K562 (cell line): ENCODE measurements at regions not wholly inside any gene's neighbourhood (a gene's known extent, or its start where the extent isn't known, plus 50 kb on each side); places are given as distances from the start of the nearest gene placed in this dataset.

Experiments
- ETV6 ChIP-seq, 3 experiments: fragments of 150-350 bp in 1 of 3; sonication (generic) in 1 of 3; formaldehyde crosslinking in 1 of 3; IDR thresholded peaks; 2 replicates each; pipeline versions ENCODE4 v1.6.1 to v1.8.0; 2014 to 2022; ENCODE audit warnings: borderline replicate concordance in 2 of 3, low read depth in 2 of 3, antibody characterized with exemption in 1 of 3, low read length in 1 of 3, mild to moderate bottlenecking in 1 of 3, missing genetic modification reagents in 1 of 3
- FOXJ2 ChIP-seq: fragments of 200-800 bp; sonication (Bioruptor generic); IDR thresholded peaks from 2 replicates; pipeline ENCODE4 v1.6.1; 2016; ENCODE audit warnings: missing genetic modification characterization, missing compliant biosample characterization
- MBD2 ChIP-seq: sonication (generic); IDR thresholded peaks from 2 replicates; pipeline ENCODE4 v1.6.1; 2016; ENCODE audit warnings: low read depth, borderline replicate concordance
- POLR2A ChIP-seq: fragments of 450-650 bp; conservative IDR thresholded peaks from 2 replicates; pipeline ENCODE4 v1.6.1; 2016
- PURB ChIP-seq: sonication (generic); formaldehyde crosslinking; IDR thresholded peaks from 2 replicates; pipeline ENCODE4 v1.9.0; 2021; ENCODE audit warnings: low read depth, mild to moderate bottlenecking, missing genetic modification reagents
- PYGO2 ChIP-seq: fragments of 450-650 bp; IDR thresholded peaks from 2 replicates; pipeline ENCODE4 v1.6.1; 2016; ENCODE audit warnings: mild to moderate bottlenecking, missing genetic modification characterization, moderate library complexity, missing compliant biosample characterization
- SNAPC5 ChIP-seq: fragments of 250-450 bp; sonication (Bioruptor Pico); IDR thresholded peaks from 2 replicates; pipeline ENCODE4 v1.8.0; 2021; ENCODE audit warnings: moderate library complexity, mild to moderate bottlenecking, inconsistent platforms
- SRSF3 ChIP-seq: fragments of 200-400 bp; formaldehyde crosslinking; IDR thresholded peaks from 2 replicates; pipeline ENCODE4 v1.6.1; 2016; ENCODE audit warnings: mild to moderate bottlenecking, low read length, moderate library complexity; ENCODE audit not compliant: insufficient read depth
- STAG1 ChIP-seq: sonication (generic); formaldehyde crosslinking; IDR thresholded peaks from 2 replicates; pipeline ENCODE4 v1.5.0; 2020; ENCODE audit warnings: missing genetic modification reagents, borderline replicate concordance
- TARDBP ChIP-seq: fragments of 450-650 bp; IDR thresholded peaks from 2 replicates; pipeline ENCODE4 v1.6.1; 2016
- TBL1XR1 ChIP-seq, 2 experiments: IDR thresholded peaks; 2 replicates each; pipeline ENCODE4 v1.6.1; 2012; ENCODE audit warnings: improper control_type of control experiment in 2 of 2, low read length in 2 of 2, mild to moderate bottlenecking in 1 of 2
- TFAM ChIP-seq: fragments of 250-450 bp; sonication (Bioruptor Pico); conservative IDR thresholded peaks from 2 replicates; pipeline ENCODE4 v1.5.0; 2021; ENCODE audit warnings: mild to moderate bottlenecking, moderate library complexity
- ZBTB9 ChIP-seq: fragments of 450-650 bp; formaldehyde crosslinking; IDR thresholded peaks from 2 replicates; pipeline ENCODE4 v1.4.0; 2020; ENCODE audit warnings: mild to moderate bottlenecking, moderate library complexity
- ZEB2 ChIP-seq: fragments of 450-650 bp; IDR thresholded peaks from 2 replicates; pipeline ENCODE4 v1.6.1; 2016
- ZFPM2 ChIP-seq: fragments of 250-450 bp; sonication (Bioruptor Pico); IDR thresholded peaks from 2 replicates; pipeline ENCODE4 v1.5.1; 2022; ENCODE audit warnings: mild to moderate bottlenecking
- ZNF124 ChIP-seq: sonication (generic); formaldehyde crosslinking; IDR thresholded peaks from 2 replicates; pipeline ENCODE4 v1.8.1; 2022; ENCODE audit warnings: missing genetic modification reagents
- ZNF398 ChIP-seq: fragments of 250-450 bp; sonication (Bioruptor Pico); IDR thresholded peaks from 2 replicates; pipeline ENCODE4 v1.8.0; 2021; ENCODE audit warnings: moderate library complexity, mild to moderate bottlenecking, inconsistent platforms
- ZNF586 ChIP-seq: fragments of 450-650 bp; formaldehyde crosslinking; conservative IDR thresholded peaks from 2 replicates; pipeline ENCODE4 v1.4.0; 2020; ENCODE audit warnings: mild to moderate bottlenecking, moderate library complexity
- ZNF695 ChIP-seq: fragments of 450-650 bp; formaldehyde crosslinking; IDR thresholded peaks from 2 replicates; pipeline ENCODE4 v1.4.0; 2020; ENCODE audit warnings: mild to moderate bottlenecking, moderate library complexity
- TF ChIP-seq, protein P1 (sequence below): fragments of 250-450 bp; sonication (Bioruptor Pico); IDR thresholded peaks from 2 replicates; pipeline ENCODE4 v1.8.0; 2021; ENCODE audit warnings: mild to moderate bottlenecking, moderate library complexity

GRCh38 chr6:39992861-39993622 lies 58.8 kb upstream of the MOCS1 start (continued):
- peak; percentile 91 for TF ChIP-seq ZEB2
- TF ChIP-seq, protein P1, sequence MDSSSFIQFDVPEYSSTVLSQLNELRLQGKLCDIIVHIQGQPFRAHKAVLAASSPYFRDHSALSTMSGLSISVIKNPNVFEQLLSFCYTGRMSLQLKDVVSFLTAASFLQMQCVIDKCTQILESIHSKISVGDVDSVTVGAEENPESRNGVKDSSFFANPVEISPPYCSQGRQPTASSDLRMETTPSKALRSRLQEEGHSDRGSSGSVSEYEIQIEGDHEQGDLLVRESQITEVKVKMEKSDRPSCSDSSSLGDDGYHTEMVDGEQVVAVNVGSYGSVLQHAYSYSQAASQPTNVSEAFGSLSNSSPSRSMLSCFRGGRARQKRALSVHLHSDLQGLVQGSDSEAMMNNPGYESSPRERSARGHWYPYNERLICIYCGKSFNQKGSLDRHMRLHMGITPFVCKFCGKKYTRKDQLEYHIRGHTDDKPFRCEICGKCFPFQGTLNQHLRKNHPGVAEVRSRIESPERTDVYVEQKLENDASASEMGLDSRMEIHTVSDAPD (CRISPR knock-in tag) = no peak
- no peak for TF ChIP-seq ZNF124 (CRISPR knock-in tag)
- TF ChIP-seq SRSF3 = no peak
- TF ChIP-seq ZNF695 = no peak
- no peak for TF ChIP-seq ETV6 (IDR thresholded peaks at IDR 0.05; ENCODE audit: borderline replicate concordance in 1 of 2, low read depth in 2 of 2, low read length in 1 of 2)
- TF ChIP-seq ETV6 (CRISPR knock-in tag; IDR thresholded peaks at IDR 0.05; ENCODE audit: borderline replicate concordance) = no peak
- TF ChIP-seq SNAPC5 (CRISPR knock-in tag) = no peak
- TF ChIP-seq PYGO2 = peak; percentile 78
- TF ChIP-seq FOXJ2 (tag) = no peak
- no peak for TF ChIP-seq POLR2A
- TF ChIP-seq PURB = no peak
- TF ChIP-seq ZBTB9 (CRISPR knock-in tag) = no peak; the same call in 1 of the 2 replicates
- no peak for TF ChIP-seq MBD2
- no peak for TF ChIP-seq ZNF586 (CRISPR knock-in tag)
- TF ChIP-seq ZNF398 (CRISPR knock-in tag) = no peak
- no peak for TF ChIP-seq STAG1 (CRISPR knock-in tag)
- TF ChIP-seq TBL1XR1 (IDR thresholded peaks at IDR 0.05; ENCODE audit: low read length in 2 of 2) = no peak
- TF ChIP-seq ZFPM2 (CRISPR knock-in tag) = no peak
- no peak for TF ChIP-seq TFAM (CRISPR knock-in tag)
- no peak for TF ChIP-seq TARDBP
